ENCODE measurements at regions not wholly inside any gene's neighbourhood (a gene's known extent, or its start where the extent isn't known, plus 50 kb on each side); places are given as distances from the start of the nearest gene placed in this dataset.

GRCh38 chr3:25041871-25042584 is 386.0 kb upstream of the RARB start:
- TF ChIP-seq, protein P1, sequence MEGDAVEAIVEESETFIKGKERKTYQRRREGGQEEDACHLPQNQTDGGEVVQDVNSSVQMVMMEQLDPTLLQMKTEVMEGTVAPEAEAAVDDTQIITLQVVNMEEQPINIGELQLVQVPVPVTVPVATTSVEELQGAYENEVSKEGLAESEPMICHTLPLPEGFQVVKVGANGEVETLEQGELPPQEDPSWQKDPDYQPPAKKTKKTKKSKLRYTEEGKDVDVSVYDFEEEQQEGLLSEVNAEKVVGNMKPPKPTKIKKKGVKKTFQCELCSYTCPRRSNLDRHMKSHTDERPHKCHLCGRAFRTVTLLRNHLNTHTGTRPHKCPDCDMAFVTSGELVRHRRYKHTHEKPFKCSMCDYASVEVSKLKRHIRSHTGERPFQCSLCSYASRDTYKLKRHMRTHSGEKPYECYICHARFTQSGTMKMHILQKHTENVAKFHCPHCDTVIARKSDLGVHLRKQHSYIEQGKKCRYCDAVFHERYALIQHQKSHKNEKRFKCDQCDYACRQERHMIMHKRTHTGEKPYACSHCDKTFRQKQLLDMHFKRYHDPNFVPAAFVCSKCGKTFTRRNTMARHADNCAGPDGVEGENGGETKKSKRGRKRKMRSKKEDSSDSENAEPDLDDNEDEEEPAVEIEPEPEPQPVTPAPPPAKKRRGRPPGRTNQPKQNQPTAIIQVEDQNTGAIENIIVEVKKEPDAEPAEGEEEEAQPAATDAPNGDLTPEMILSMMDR (IDR thresholded peaks at IDR 0.05), result no peak
- no peak for TF ChIP-seq POLR2A (IDR thresholded peaks at IDR 0.05)
